ENCODE measurements at regions not wholly inside any gene's neighbourhood (a gene's known extent, or its start where the extent isn't known, plus 50 kb on each side); places are given as distances from the start of the nearest gene placed in this dataset.

GRCh38 chr2:41933046-41933420 lies 114.8 kb upstream of the PKDCC start:
- ChIA-PET POLR2A (interaction anchor here (0.6 kb wide), 1 partner anchor 47 kb away, joined by 4 read pairs; no protein-coding TSS in a partner anchor), CTCF (no interaction called here), RAD21 (ENCODE audit: unreplicated experiment) (no interaction called here), SMC1A (ENCODE audit: uncharacterized antibody, unreplicated experiment) (interaction anchor here (1.0 kb wide), 1 partner anchor 86 kb away, joined by 3 read pairs; no protein-coding TSS in a partner anchor)
- Histone ChIP-seq H3K4me3 (no peak overlapping the region), H3K9me3 (replicated peaks; ENCODE audit: control insufficient read depth, insufficient read depth, low read length) (no peaks in the 10 kb centered on the region), H3K79me2 (ENCODE audit: control insufficient read depth, insufficient read depth, low read length) (no peaks in the 10 kb centered on the region), H2AFZ (ENCODE audit: control insufficient read depth, low read depth, low read length) (no peak overlapping the region), H4K20me1 (ENCODE audit: control insufficient read depth, insufficient read depth) (no peaks in the 10 kb centered on the region), H3K27ac (ENCODE audit: control insufficient read depth, insufficient read depth) (no peak overlapping the region), H3K9ac (ENCODE audit: control insufficient read depth, insufficient read depth, low read length) (no peak overlapping the region), H3K4me1 (ENCODE audit: control insufficient read depth, insufficient read depth, low read length) (peaks cover 5% of the 10 kb centered on the region), H3K4me2 (ENCODE audit: control insufficient read depth, insufficient read depth) (no peak overlapping the region), H3K36me3 (ENCODE audit: control insufficient read depth in 2 of 2, insufficient read depth in 2 of 2, low read length in 1 of 2) (no peaks in the 10 kb centered on the region), H3K27me3 (replicated peaks in 1 of 2; ENCODE audit: control insufficient read depth in 2 of 2, insufficient read depth in 2 of 2, low read length in 1 of 2) (0 out of 4 replicates have a peak, but pooled peaks cover 0 to 1% of the 10 kb centered on the region in 2 experiments)
- no TSS peak for BruUV-seq (replicated peaks)
- intact Hi-C loops (cut with micrococcal nuclease; ENCODE audit: unreplicated experiment) (no loop called here), in situ Hi-C loops (cut with MboI) (no loop called here)
- ATAC-seq = no peak
- no peak for FAIRE-seq
- TF ChIP-seq BRCA1 (IDR thresholded peaks at IDR 0.05; ENCODE audit: low read depth, low read length) = no peak
- no peak for TF ChIP-seq NFYA (IDR thresholded peaks at IDR 0.05; ENCODE audit: borderline replicate concordance, low read depth, low read length)
- no peak for TF ChIP-seq ZBTB33 (IDR thresholded peaks at IDR 0.05)
- TF ChIP-seq ASH2L (IDR thresholded peaks at IDR 0.05; ENCODE audit: borderline replicate concordance, low read depth) = no peak
- TF ChIP-seq CBX5 (IDR thresholded peaks at IDR 0.05; ENCODE audit: low read depth) = no peak
- no peak for TF ChIP-seq KLF5 (IDR thresholded peaks at IDR 0.05; ENCODE audit: partially characterized antibody)
- no peak for TF ChIP-seq NR2C1 (IDR thresholded peaks at IDR 0.05)
- DNase-seq (ENCODE audit: low read depth, low spot score) = no peak
- WGBS (ENCODE audit: insufficient coverage, insufficient replicate concordance, low lambda C conversion rate, missing lambda C conversion rate) = 35% methylated on average over 3 of the region's 3 CpGs

All from GM12878 (cell line).